ENCODE measurements at regions not wholly inside any gene's neighbourhood (a gene's known extent, or its start where the extent isn't known, plus 50 kb on each side); places are given as distances from the start of the nearest gene placed in this dataset.
"Not testable (repeated sequence)": the region's sequence is repeated elsewhere in the genome, so short reads cannot be mapped to it uniquely, and the experiment has no call there.

DNA sequence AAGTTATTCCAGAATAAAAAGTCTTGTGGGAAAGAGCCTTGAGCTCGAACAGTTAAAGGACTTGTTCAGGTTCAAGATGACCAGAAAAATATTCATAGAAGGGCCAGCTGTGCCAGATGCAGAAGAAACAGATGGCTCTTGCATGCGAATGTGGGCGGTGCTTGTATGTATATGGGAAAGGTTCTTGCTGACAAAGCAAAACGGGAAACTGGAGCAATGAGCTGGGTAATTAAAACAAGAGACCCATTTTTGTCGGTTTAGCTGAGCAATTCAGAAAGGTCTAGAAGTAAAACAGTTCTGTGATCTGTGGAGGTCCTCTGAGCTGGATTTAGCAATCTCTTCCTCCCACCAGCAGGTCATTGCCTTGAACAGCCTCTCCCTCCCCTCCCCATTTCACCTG, 107.2 kb upstream of the MARK1 start:
- Histone ChIP-seq H3K27me3 (ENCODE audit: insufficient read depth, low read depth, low read length) (no peaks in the 10 kb centered on the region), H3K9me3 (ENCODE audit: low read length) (no peaks in the 10 kb centered on the region), H3K9ac (ENCODE audit: low read length) (no peak overlapping the region), H3K27ac (ENCODE audit: low read length) (no peak overlapping the region), H3K79me2 (replicated peaks; ENCODE audit: insufficient read depth, low read length) (no peaks in the 10 kb centered on the region), H3K9me2 (ENCODE audit: insufficient read depth, low read length) (no peaks in the 10 kb centered on the region), H3K36me3 (ENCODE audit: insufficient read depth, low read length) (no peaks in the 10 kb centered on the region), H3F3A (ENCODE audit: insufficient read depth, low read length, poor library complexity, severe bottlenecking) (no peaks in the 10 kb centered on the region), H2AFZ (ENCODE audit: low read depth, low read length) (no peak overlapping the region), H4K20me1 (ENCODE audit: insufficient read depth) (no peaks in the 10 kb centered on the region), H3K4me2 (ENCODE audit: low read length) (no peak overlapping the region), H3K4me3 (ENCODE audit: low read length) (no peak overlapping the region)
- TF ChIP-seq EZH2 (IDR thresholded peaks at IDR 0.05; ENCODE audit: borderline replicate concordance, insufficient read depth, low read length, poor library complexity, severe bottlenecking) = no peak
- TF ChIP-seq, protein P1, sequence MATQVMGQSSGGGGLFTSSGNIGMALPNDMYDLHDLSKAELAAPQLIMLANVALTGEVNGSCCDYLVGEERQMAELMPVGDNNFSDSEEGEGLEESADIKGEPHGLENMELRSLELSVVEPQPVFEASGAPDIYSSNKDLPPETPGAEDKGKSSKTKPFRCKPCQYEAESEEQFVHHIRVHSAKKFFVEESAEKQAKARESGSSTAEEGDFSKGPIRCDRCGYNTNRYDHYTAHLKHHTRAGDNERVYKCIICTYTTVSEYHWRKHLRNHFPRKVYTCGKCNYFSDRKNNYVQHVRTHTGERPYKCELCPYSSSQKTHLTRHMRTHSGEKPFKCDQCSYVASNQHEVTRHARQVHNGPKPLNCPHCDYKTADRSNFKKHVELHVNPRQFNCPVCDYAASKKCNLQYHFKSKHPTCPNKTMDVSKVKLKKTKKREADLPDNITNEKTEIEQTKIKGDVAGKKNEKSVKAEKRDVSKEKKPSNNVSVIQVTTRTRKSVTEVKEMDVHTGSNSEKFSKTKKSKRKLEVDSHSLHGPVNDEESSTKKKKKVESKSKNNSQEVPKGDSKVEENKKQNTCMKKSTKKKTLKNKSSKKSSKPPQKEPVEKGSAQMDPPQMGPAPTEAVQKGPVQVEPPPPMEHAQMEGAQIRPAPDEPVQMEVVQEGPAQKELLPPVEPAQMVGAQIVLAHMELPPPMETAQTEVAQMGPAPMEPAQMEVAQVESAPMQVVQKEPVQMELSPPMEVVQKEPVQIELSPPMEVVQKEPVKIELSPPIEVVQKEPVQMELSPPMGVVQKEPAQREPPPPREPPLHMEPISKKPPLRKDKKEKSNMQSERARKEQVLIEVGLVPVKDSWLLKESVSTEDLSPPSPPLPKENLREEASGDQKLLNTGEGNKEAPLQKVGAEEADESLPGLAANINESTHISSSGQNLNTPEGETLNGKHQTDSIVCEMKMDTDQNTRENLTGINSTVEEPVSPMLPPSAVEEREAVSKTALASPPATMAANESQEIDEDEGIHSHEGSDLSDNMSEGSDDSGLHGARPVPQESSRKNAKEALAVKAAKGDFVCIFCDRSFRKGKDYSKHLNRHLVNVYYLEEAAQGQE (IDR thresholded peaks at IDR 0.05; ENCODE audit: borderline replicate concordance) = no peak
- TF ChIP-seq EP300 (conservative IDR thresholded peaks at IDR 0.05; ENCODE audit: poor library complexity, severe bottlenecking) = no peak
- TF ChIP-seq POLR2AphosphoS5 (IDR thresholded peaks at IDR 0.05) = no peak
- TF ChIP-seq TAF1 (IDR thresholded peaks at IDR 0.05; ENCODE audit: low read depth) = no peak
- no peak for TF ChIP-seq SMC3 (conservative IDR thresholded peaks at IDR 0.05; ENCODE audit: poor library complexity)
- no peak for TF ChIP-seq MXI1 (conservative IDR thresholded peaks at IDR 0.05; ENCODE audit: poor library complexity, severe bottlenecking)
- TF ChIP-seq, protein P2, sequence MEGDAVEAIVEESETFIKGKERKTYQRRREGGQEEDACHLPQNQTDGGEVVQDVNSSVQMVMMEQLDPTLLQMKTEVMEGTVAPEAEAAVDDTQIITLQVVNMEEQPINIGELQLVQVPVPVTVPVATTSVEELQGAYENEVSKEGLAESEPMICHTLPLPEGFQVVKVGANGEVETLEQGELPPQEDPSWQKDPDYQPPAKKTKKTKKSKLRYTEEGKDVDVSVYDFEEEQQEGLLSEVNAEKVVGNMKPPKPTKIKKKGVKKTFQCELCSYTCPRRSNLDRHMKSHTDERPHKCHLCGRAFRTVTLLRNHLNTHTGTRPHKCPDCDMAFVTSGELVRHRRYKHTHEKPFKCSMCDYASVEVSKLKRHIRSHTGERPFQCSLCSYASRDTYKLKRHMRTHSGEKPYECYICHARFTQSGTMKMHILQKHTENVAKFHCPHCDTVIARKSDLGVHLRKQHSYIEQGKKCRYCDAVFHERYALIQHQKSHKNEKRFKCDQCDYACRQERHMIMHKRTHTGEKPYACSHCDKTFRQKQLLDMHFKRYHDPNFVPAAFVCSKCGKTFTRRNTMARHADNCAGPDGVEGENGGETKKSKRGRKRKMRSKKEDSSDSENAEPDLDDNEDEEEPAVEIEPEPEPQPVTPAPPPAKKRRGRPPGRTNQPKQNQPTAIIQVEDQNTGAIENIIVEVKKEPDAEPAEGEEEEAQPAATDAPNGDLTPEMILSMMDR (IDR thresholded peaks at IDR 0.05; ENCODE audit: poor library complexity, severe bottlenecking) = no peak
- TF ChIP-seq RAD21 (conservative IDR thresholded peaks at IDR 0.05) = no peak

DNA sequence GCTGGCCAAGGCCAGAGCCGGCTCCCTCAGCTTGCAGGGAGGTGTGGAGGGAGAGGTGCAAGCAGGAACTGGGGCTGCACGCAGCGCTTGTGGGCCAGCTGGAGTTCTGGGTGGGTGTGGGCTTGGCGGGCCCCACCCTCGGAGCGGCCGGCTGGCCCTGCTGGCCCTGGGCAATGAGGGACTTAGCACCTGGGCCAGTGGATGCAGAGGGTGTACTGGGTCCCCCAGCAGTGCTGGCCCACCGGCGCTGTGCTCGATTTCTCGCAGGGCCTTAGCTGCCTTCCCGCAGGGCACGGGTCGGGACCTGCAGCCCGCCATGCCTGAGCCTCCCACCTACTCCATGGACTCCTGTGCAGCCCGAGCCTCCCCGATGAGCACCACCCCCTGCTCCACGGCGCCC, 115.6 kb upstream of the MARK1 start:
- H3F3A ChIP-seq (ENCODE audit: insufficient read depth, low read length, poor library complexity, severe bottlenecking); H3K36me3 ChIP-seq (ENCODE audit: insufficient read depth, low read length); H3K4me3 ChIP-seq (ENCODE audit: low read length); H3K79me2 ChIP-seq (replicated peaks; ENCODE audit: insufficient read depth, low read length); H2AFZ ChIP-seq (ENCODE audit: low read depth, low read length); H3K9me2 ChIP-seq (ENCODE audit: insufficient read depth, low read length); H3K9me3 ChIP-seq (ENCODE audit: low read length); H3K27me3 ChIP-seq (ENCODE audit: insufficient read depth, low read depth, low read length); H4K20me1 ChIP-seq (ENCODE audit: insufficient read depth); H3K4me2 ChIP-seq (ENCODE audit: low read length); H3K9ac ChIP-seq (ENCODE audit: low read length); H3K27ac ChIP-seq (ENCODE audit: low read length): not testable (repeated sequence)

DNA sequence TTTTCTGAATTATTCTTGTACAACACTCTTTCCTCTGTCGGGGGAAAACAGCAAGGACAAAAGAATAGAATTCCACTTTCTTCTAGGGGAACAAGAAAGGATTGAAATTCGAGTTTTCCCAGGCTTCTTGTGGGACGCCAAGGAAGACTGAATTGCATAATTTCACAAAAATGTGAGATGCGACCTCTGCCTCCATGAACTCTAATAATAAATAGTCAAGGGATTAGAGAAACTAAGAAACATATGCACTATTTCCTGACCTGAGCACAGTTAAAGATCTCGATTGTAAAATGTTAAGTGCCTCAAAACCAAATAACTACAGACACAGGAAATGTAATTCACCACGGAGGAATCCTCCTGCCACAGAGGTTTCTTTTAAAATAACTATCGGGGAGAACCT, 117.3 kb upstream of the MARK1 start:
- Histone ChIP-seq H2AFZ (ENCODE audit: low read depth, low read length) (no peak overlapping the region), H3K4me2 (ENCODE audit: low read length) (no peak overlapping the region)

More for the DNA sequence above, 117.3 kb upstream of the MARK1 start:
- Histone ChIP-seq H3K27ac (ENCODE audit: low read length) (no peak overlapping the region), H3K4me3 (ENCODE audit: low read length) (no peak overlapping the region), H3K27me3 (ENCODE audit: insufficient read depth, low read depth, low read length) (no peaks in the 10 kb centered on the region), H3K9me2 (ENCODE audit: insufficient read depth, low read length) (no peaks in the 10 kb centered on the region), H3K79me2 (replicated peaks; ENCODE audit: insufficient read depth, low read length) (no peaks in the 10 kb centered on the region), H4K20me1 (ENCODE audit: insufficient read depth) (no peaks in the 10 kb centered on the region), H3F3A (ENCODE audit: insufficient read depth, low read length, poor library complexity, severe bottlenecking) (peaks cover 3% of the 10 kb centered on the region), H3K9me3 (ENCODE audit: low read length) (no peaks in the 10 kb centered on the region), H3K9ac (ENCODE audit: low read length) (no peak overlapping the region), H3K36me3 (ENCODE audit: insufficient read depth, low read length) (no peaks in the 10 kb centered on the region)
- TF ChIP-seq TAF1 (IDR thresholded peaks at IDR 0.05; ENCODE audit: low read depth) (no peak), MXI1 (conservative IDR thresholded peaks at IDR 0.05; ENCODE audit: poor library complexity, severe bottlenecking) (no peak), SMC3 (conservative IDR thresholded peaks at IDR 0.05; ENCODE audit: poor library complexity) (no peak), POLR2AphosphoS5 (IDR thresholded peaks at IDR 0.05) (no peak), EZH2 (IDR thresholded peaks at IDR 0.05; ENCODE audit: borderline replicate concordance, insufficient read depth, low read length, poor library complexity, severe bottlenecking) (no peak), EP300 (conservative IDR thresholded peaks at IDR 0.05; ENCODE audit: poor library complexity, severe bottlenecking) (no peak), RAD21 (conservative IDR thresholded peaks at IDR 0.05) (no peak)
- TF ChIP-seq, protein P2 (IDR thresholded peaks at IDR 0.05; ENCODE audit: poor library complexity, severe bottlenecking) = no peak
- TF ChIP-seq, protein P1 (IDR thresholded peaks at IDR 0.05; ENCODE audit: borderline replicate concordance) = no peak
